ENCODE measurements at regions not wholly inside any gene's neighbourhood (a gene's known extent, or its start where the extent isn't known, plus 50 kb on each side); places are given as distances from the start of the nearest gene placed in this dataset.

DNA sequence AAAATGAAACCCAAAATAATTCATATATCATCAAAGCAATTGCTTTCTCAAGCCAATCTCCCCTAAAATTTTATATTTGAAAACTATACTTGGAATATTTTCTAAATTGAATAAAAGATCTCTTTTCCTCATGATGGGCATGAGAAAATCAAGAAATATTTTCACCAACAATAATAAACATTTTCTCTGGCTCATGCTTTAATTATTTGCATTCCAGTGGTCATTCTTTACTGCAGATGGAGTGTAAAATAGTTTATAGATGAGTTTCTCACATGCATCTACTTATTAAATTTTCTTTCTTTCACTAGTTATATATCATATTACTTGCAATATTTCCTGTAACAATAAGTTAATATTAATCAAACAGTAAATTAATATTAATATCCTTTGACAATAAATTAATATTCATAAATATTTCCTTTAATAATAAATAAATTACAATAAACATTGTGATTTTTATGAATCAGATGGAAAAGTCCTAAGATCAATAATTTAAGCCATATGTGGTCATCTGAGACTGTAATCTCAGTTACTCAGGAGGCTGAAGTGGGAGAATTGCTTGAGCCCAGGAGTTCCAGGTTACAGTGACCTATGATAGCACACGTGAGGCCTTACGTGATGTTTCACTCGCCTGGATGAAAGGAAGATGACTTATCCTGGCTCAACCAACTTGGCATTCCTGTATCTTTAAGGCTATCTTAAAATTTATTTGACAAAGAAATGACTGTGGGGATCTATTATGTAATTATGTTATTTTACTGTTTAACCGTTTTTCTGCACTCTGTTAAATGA, 958.8 kb downstream of the ZPLD1 start:
- ChIA-PET CTCF (no interaction called here), SMC1A (ENCODE audit: uncharacterized antibody, unreplicated experiment) (no interaction called here), POLR2A (no interaction called here), RAD21 (ENCODE audit: unreplicated experiment) (no interaction called here)
- H3K4me1 ChIP-seq (ENCODE audit: control insufficient read depth, insufficient read depth, low read length) = no peaks in the 10 kb centered on the region
- ATAC-seq (no peak), DNase-seq (ENCODE audit: low read depth, low spot score) (no peak), FAIRE-seq (no peak)
- H3K9me3 ChIP-seq (replicated peaks; ENCODE audit: control insufficient read depth, insufficient read depth, low read length) = no peaks in the 10 kb centered on the region
- H3K4me3 ChIP-seq = no peak overlapping the region
- BruUV-seq (replicated peaks) = no TSS peak
- no peaks in the 10 kb centered on the region for H3K36me3 ChIP-seq (ENCODE audit: control insufficient read depth in 2 of 2, insufficient read depth in 2 of 2, low read length in 1 of 2)
- in situ Hi-C loops (cut with MboI) (no loop called here), intact Hi-C loops (cut with micrococcal nuclease; ENCODE audit: unreplicated experiment) (no loop called here)
- TF ChIP-seq SMAD5 (IDR thresholded peaks at IDR 0.05; ENCODE audit: low read depth) (no peak), SIN3A (IDR thresholded peaks at IDR 0.05; ENCODE audit: low read depth, low read length) (no peak), MXI1 (IDR thresholded peaks at IDR 0.05; ENCODE audit: low read depth, low read length) (no peak), TCF7 (IDR thresholded peaks at IDR 0.05; ENCODE audit: borderline replicate concordance) (no peak), BMI1 (IDR thresholded peaks at IDR 0.05; ENCODE audit: borderline replicate concordance) (no peak), ESRRA (IDR thresholded peaks at IDR 0.05; ENCODE audit: low read length) (no peak)
- TF ChIP-seq, protein P1, sequence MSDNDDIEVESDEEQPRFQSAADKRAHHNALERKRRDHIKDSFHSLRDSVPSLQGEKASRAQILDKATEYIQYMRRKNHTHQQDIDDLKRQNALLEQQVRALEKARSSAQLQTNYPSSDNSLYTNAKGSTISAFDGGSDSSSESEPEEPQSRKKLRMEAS (IDR thresholded peaks at IDR 0.05; ENCODE audit: low read depth, low read length) = no peak
- no peak overlapping the region for H3K27ac ChIP-seq (ENCODE audit: control insufficient read depth, insufficient read depth)
- H3K9ac ChIP-seq (ENCODE audit: control insufficient read depth, insufficient read depth, low read length) = no peak overlapping the region
- H4K20me1 ChIP-seq (ENCODE audit: control insufficient read depth, insufficient read depth) = no peaks in the 10 kb centered on the region
- WGBS (ENCODE audit: insufficient coverage, insufficient replicate concordance, low lambda C conversion rate, missing lambda C conversion rate) = 47% methylated on average over 4 of the region's 4 CpGs
- no peaks in the 10 kb centered on the region for H3K79me2 ChIP-seq (ENCODE audit: control insufficient read depth, insufficient read depth, low read length)
- no peak overlapping the region for H2AFZ ChIP-seq (ENCODE audit: control insufficient read depth, low read depth, low read length)
- no peaks in the 10 kb centered on the region for H3K27me3 ChIP-seq (replicated peaks in 1 of 2; ENCODE audit: control insufficient read depth in 2 of 2, insufficient read depth in 2 of 2, low read length in 1 of 2)
- no peak overlapping the region for H3K4me2 ChIP-seq (ENCODE audit: control insufficient read depth, insufficient read depth)

GRCh38 chr3:103403191-103403590, 968.4 kb downstream of the ZPLD1 start:
- BruUV-seq (replicated peaks) = no TSS peak
- in situ Hi-C loops (cut with MboI) = no loop called here
- POLR2A ChIA-PET = no interaction called here

More at GRCh38 chr3:103403191-103403590, 968.4 kb downstream of the ZPLD1 start:
- Histone ChIP-seq H3K9me3 (replicated peaks; ENCODE audit: control insufficient read depth, insufficient read depth, low read length) (no peaks in the 10 kb centered on the region), H3K4me1 (ENCODE audit: control insufficient read depth, insufficient read depth, low read length) (no peaks in the 10 kb centered on the region), H2AFZ (ENCODE audit: control insufficient read depth, low read depth, low read length) (no peak overlapping the region), H3K36me3 (ENCODE audit: control insufficient read depth in 2 of 2, insufficient read depth in 2 of 2, low read length in 1 of 2) (no peaks in the 10 kb centered on the region), H3K4me3 (no peak overlapping the region), H3K27ac (ENCODE audit: control insufficient read depth, insufficient read depth) (no peak overlapping the region), H4K20me1 (ENCODE audit: control insufficient read depth, insufficient read depth) (no peaks in the 10 kb centered on the region), H3K4me2 (ENCODE audit: control insufficient read depth, insufficient read depth) (no peak overlapping the region), H3K27me3 (replicated peaks in 1 of 2; ENCODE audit: control insufficient read depth in 2 of 2, insufficient read depth in 2 of 2, low read length in 1 of 2) (no peaks in the 10 kb centered on the region), H3K79me2 (ENCODE audit: control insufficient read depth, insufficient read depth, low read length) (no peaks in the 10 kb centered on the region), H3K9ac (ENCODE audit: control insufficient read depth, insufficient read depth, low read length) (no peak overlapping the region)
- DNase-seq (ENCODE audit: low read depth, low spot score) (no peak), ATAC-seq (no peak), FAIRE-seq (no peak)
- ChIA-PET SMC1A (ENCODE audit: uncharacterized antibody, unreplicated experiment) (no interaction called here), CTCF (no interaction called here), RAD21 (ENCODE audit: unreplicated experiment) (no interaction called here)
- WGBS (ENCODE audit: insufficient coverage, insufficient replicate concordance, low lambda C conversion rate, missing lambda C conversion rate) = 0% methylated on average over 2 of the region's 2 CpGs
- intact Hi-C loops (cut with micrococcal nuclease; ENCODE audit: unreplicated experiment) = no loop called here
- TF ChIP-seq SMC3 (IDR thresholded peaks at IDR 0.05; ENCODE audit: borderline replicate concordance, low read length) (no peak), RAD21 (IDR thresholded peaks at IDR 0.05; ENCODE audit: insufficient read depth, low read depth, low read length) (no peak)
